Omental fat pad (tissue), 3 donors: ENCODE measurements at regions not wholly inside any gene's neighbourhood (a gene's known extent, or its start where the extent isn't known, plus 50 kb on each side); places are given as distances from the start of the nearest gene placed in this dataset.
"Not testable (repeated sequence)": the region's sequence is repeated elsewhere in the genome, so short reads cannot be mapped to it uniquely, and the experiment has no call there.

Experiments used
- ATAC-seq: fragments of 150-250 bp; one replicate; pipeline ENCODE4 v1.9.1; 2016; ENCODE audit warnings: mild to moderate bottlenecking, moderate library complexity; ENCODE audit not compliant: low FRiP score
- DNase-seq: peaks from one replicate; pipeline ENCODE4 v3.0.0-alpha.2; 2019; ENCODE audit warnings: low spot score
- TF ChIP-seq, protein P1 (sequence below), 3 donors: fragments of 450-650 bp; IDR thresholded peaks; one replicate each; pipeline ENCODE4 v1.5.1; 2016 to 2017; ENCODE audit warnings: antibody characterized with exemption in 3 of 3, mild to moderate bottlenecking in 3 of 3, moderate library complexity in 2 of 3

- DNase-seq = no peak
- ATAC-seq = no peak
- TF ChIP-seq, protein P1, sequence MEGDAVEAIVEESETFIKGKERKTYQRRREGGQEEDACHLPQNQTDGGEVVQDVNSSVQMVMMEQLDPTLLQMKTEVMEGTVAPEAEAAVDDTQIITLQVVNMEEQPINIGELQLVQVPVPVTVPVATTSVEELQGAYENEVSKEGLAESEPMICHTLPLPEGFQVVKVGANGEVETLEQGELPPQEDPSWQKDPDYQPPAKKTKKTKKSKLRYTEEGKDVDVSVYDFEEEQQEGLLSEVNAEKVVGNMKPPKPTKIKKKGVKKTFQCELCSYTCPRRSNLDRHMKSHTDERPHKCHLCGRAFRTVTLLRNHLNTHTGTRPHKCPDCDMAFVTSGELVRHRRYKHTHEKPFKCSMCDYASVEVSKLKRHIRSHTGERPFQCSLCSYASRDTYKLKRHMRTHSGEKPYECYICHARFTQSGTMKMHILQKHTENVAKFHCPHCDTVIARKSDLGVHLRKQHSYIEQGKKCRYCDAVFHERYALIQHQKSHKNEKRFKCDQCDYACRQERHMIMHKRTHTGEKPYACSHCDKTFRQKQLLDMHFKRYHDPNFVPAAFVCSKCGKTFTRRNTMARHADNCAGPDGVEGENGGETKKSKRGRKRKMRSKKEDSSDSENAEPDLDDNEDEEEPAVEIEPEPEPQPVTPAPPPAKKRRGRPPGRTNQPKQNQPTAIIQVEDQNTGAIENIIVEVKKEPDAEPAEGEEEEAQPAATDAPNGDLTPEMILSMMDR (IDR thresholded peaks at IDR 0.05) = no peak
These were observed 450.0 kb upstream of the POU3F2 start for GRCh38 chr6:98384334-98384733.

GRCh38 chr6:98384801-98385200 lies 449.6 kb upstream of the POU3F2 start:
- DNase-seq (no peak), ATAC-seq (no peak)
- TF ChIP-seq, protein P1 (IDR thresholded peaks at IDR 0.05) = no peak

DNA sequence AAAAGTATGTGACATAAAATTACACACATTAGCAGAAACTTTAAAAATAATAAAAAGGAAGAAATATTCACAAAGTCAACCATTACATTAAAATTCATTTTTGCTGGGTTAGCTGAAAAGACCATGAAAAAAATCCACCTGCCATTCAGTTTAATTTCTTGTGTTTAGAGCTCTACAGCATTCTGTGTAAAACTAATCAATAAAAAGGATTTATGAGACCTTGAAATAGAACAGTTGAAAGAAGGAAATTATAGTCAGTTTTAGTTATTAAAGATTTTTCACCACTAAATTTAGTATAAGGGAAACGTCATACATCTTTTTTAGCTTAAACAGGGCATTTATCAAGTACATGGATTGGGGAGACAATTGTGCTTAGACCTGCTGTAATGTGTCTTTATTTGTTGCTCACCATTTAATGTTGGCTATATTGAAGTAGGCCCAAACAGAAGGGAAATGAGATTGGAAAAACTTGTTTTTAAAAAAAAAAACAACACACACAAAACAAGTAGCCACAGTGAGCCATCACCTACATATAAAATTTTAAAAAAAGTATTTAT lies 438.7 kb upstream of the POU3F2 start:
- no peak for DNase-seq
- no peak for ATAC-seq
- TF ChIP-seq, protein P1 (IDR thresholded peaks at IDR 0.05) = no peak

DNA sequence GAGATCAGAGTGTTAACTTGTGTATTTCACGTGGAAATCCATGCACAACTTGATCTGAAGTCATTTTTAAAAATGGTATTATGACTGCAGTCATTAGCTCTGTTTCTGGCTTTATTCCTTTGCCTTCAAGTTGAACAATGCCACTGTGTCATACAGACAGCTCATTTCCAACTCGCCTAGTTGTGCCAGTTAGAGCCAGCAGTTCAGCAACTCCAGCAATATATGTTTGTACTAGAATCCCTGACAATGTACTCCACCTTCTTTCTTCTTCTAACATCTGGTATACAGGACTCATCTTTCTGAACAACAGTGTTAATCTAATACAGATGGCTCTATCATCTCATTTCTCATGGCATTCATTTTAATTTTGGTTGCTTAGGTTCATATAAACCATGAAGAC lies 418.3 kb upstream of the POU3F2 start:
- DNase-seq (no peak), ATAC-seq (no peak)
- TF ChIP-seq, protein P1 (IDR thresholded peaks at IDR 0.05) = no peak

DNA sequence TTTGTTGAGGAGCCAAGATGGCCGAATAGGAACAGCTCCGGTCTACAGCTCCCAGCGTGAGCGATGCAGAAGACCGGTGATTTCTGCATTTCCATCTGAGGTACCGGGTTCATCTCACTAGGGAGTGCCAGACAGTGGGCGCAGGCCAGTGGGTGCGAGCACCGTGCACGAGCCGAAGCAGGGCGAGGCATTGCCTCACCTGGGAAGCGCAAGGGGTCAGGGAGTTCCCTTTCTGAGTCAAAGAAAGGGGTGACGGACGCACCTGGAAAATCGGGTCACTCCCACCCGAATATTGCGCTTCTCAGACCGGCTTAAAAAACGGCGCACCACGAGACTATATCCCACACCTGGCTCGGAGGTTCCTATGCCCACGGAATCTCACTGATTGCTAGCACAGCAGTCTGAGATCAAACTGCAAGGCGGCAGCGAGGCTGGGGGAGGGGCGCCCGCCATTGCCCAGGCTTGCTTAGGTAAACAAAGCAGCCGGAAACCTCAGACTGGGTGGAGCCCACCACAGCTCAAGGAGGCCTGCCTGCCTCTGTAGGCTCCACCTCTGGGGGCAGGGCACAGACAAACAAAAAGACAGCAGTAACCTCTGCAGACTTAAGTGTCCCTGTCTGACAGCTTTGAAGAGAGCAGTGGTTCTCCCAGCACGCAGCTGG lies 417.7 kb upstream of the POU3F2 start:
- not testable (repeated sequence) for DNase-seq, ATAC-seq

- no peak for ATAC-seq
- TF ChIP-seq, protein P1 (IDR thresholded peaks at IDR 0.05) = no peak
- no peak for DNase-seq
These were observed 400.9 kb upstream of the POU3F2 start for GRCh38 chr6:98433325-98434056.

- DNase-seq = no peak
- ATAC-seq = no peak
- TF ChIP-seq, protein P1 (IDR thresholded peaks at IDR 0.05) = no peak
These were observed 390.7 kb upstream of the POU3F2 start for GRCh38 chr6:98443633-98444032.
